Left lung (tissue), 4 donors: ENCODE measurements at regions not wholly inside any gene's neighbourhood (a gene's known extent, or its start where the extent isn't known, plus 50 kb on each side); places are given as distances from the start of the nearest gene placed in this dataset.

Experiments used
- ATAC-seq: fragments of 200-7000 bp; cut with Tn5 transposase; one replicate; pipeline ENCODE4 v1.9.1; 2020; ENCODE audit warnings: moderate library complexity
- DNase-seq, 4 donors: peaks; one replicate each; pipeline ENCODE4 v3.0.0-alpha.2; 2013 to 2020
- H3K27ac ChIP-seq, 2 donors: fragments of 200-600 bp; sonication (generic) in 1 of 2; one replicate each; pipeline versions ENCODE4 v1.5.0 to v1.8.0; 2020 to 2021
- H3K27me3 ChIP-seq, 2 donors: fragments of 200-600 bp; sonication (generic) in 1 of 2; one replicate each; pipeline versions ENCODE4 v1.5.0 to v1.8.0; 2020 to 2021
- H3K36me3 ChIP-seq, 2 donors: fragments of 200-600 bp; sonication (generic) in 1 of 2; one replicate each; pipeline versions ENCODE4 v1.5.0 to v1.8.0; 2020 to 2021
- H3K4me1 ChIP-seq, 2 donors: fragments of 200-600 bp; one replicate each; pipeline ENCODE4 v1.8.0; 2021
- H3K4me3 ChIP-seq, 2 donors: fragments of 200-600 bp; sonication (generic) in 1 of 2; one replicate each; pipeline versions ENCODE4 v1.5.0 to v1.8.0; 2020 to 2021; ENCODE audit warnings: mild to moderate bottlenecking in 1 of 2
- H3K9me3 ChIP-seq, 2 donors: fragments of 200-600 bp; sonication (generic) in 1 of 2; one replicate each; pipeline versions ENCODE4 v1.5.0 to v1.8.0; 2020 to 2021
- CTCF ChIP-seq, 2 donors: fragments of 200-600 bp; sonication (generic) in 1 of 2; IDR thresholded peaks; one replicate each; pipeline versions ENCODE4 v1.5.0 to v1.8.0; 2021; ENCODE audit warnings: antibody characterized with exemption in 2 of 2
- intact Hi-C, 2 donors: fragments of 100-400 bp; cut with DNase I; formaldehyde crosslinking; loops; one replicate each; pipeline versions ENCODE4 v1.11.2 to v1.14.2; 2022
- donor health status: DM: no; HTN: yes; CAD: no.
- donor health status: DM: no; HTN: no; CAD: no.

- no peak for TF ChIP-seq CTCF (IDR thresholded peaks at IDR 0.05)
- H3K4me1 ChIP-seq = no peaks in the 10 kb centered on the region
- no peak for ATAC-seq
- no peaks in the 10 kb centered on the region for H3K36me3 ChIP-seq
- no peak for DNase-seq
- H3K27me3 ChIP-seq = no peaks in the 10 kb centered on the region
- H3K4me3 ChIP-seq = no peak overlapping the region
- peaks cover 0 to 9% of the 10 kb centered on the region in 2 donors for H3K9me3 ChIP-seq
- intact Hi-C loops = no loop called here
- no peak overlapping the region for H3K27ac ChIP-seq
These were observed 492.7 kb downstream of the RASEF start for GRCh38 chr9:82570226-82570625.

GRCh38 chr9:82571540-82571939 lies 491.4 kb downstream of the RASEF start:
- no peak overlapping the region for H3K27ac ChIP-seq
- no peak for TF ChIP-seq CTCF (IDR thresholded peaks at IDR 0.05)
- H3K36me3 ChIP-seq = no peaks in the 10 kb centered on the region
- no peaks in the 10 kb centered on the region for H3K27me3 ChIP-seq
- intact Hi-C loops = no loop called here
- no peak overlapping the region for H3K4me3 ChIP-seq
- DNase-seq (no peak), ATAC-seq (peak; percentile 77)
- peaks cover 0 to 18% of the 10 kb centered on the region in 2 donors for H3K9me3 ChIP-seq
- H3K4me1 ChIP-seq = no peaks in the 10 kb centered on the region

- Histone ChIP-seq H3K27ac (no peak overlapping the region), H3K4me3 (no peak overlapping the region), H3K27me3 (no peaks in the 10 kb centered on the region), H3K4me1 (no peaks in the 10 kb centered on the region), H3K9me3 (peaks cover 0 to 18% of the 10 kb centered on the region in 2 donors), H3K36me3 (no peaks in the 10 kb centered on the region)
- DNase-seq = no peak
- no peak for TF ChIP-seq CTCF (IDR thresholded peaks at IDR 0.05)
- intact Hi-C loops = no loop called here
- no peak for ATAC-seq
These were observed 490.8 kb downstream of the RASEF start for GRCh38 chr9:82572146-82572545.

- Histone ChIP-seq H3K4me1 (no peaks in the 10 kb centered on the region), H3K36me3 (no peaks in the 10 kb centered on the region), H3K4me3 (no peak overlapping the region), H3K27me3 (no peaks in the 10 kb centered on the region), H3K9me3 (peaks cover 0 to 22% of the 10 kb centered on the region in 2 donors), H3K27ac (no peak overlapping the region)
- intact Hi-C loops = no loop called here
- ATAC-seq (no peak), DNase-seq (no peak)
- no peak for TF ChIP-seq CTCF (IDR thresholded peaks at IDR 0.05)
These were observed 488.0 kb downstream of the RASEF start for GRCh38 chr9:82574911-82575310.

- DNase-seq (no peak), ATAC-seq (no peak)
- no peaks in the 10 kb centered on the region for H3K27me3 ChIP-seq
- H3K9me3 ChIP-seq = peaks cover 0 to 6% of the 10 kb centered on the region in 2 donors
- no peaks in the 10 kb centered on the region for H3K36me3 ChIP-seq
- intact Hi-C loops = no loop called here
- TF ChIP-seq CTCF (IDR thresholded peaks at IDR 0.05) = no peak
- no peaks in the 10 kb centered on the region for H3K4me1 ChIP-seq
- no peak overlapping the region for H3K4me3 ChIP-seq
- H3K27ac ChIP-seq = no peak overlapping the region
These were observed 482.0 kb downstream of the RASEF start for GRCh38 chr9:82580921-82581320.
